IPS DF 19.7 (cell line): ENCODE measurements at regions not wholly inside any gene's neighbourhood (a gene's known extent, or its start where the extent isn't known, plus 50 kb on each side); places are given as distances from the start of the nearest gene placed in this dataset.
A peak's percentile ranks its signal among the peaks of the same experiment; 100 is the strongest.
"Not testable (repeated sequence)": the region's sequence is repeated elsewhere in the genome, so short reads cannot be mapped to it uniquely, and the experiment has no call there.

Source experiments
- DNase-seq: peaks from one replicate; pipeline ENCODE4 v3.0.0-alpha.2; 2013; ENCODE audit warnings: low read depth, low spot score

DNA sequence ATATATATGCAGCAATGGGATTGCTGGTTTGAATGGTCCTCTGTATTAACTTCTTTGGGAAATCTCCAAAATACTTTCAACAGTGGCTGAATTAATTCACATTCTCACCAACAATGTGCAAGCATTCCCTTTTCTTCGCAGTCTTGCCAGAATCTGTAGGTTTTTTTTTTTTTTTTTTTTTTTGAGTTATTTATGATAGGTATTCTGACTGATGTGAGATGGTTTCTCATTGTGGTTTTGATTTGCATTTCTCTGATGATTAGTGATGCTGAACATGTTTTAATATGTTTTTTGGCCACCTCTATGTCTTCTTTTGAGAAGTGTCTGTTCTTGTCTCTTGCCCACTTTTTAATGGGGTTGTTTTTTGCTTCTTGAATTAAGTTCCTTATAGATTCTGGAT lies 2041.5 kb upstream of the PCDH20 start:
- DNase-seq: no peak

DNA sequence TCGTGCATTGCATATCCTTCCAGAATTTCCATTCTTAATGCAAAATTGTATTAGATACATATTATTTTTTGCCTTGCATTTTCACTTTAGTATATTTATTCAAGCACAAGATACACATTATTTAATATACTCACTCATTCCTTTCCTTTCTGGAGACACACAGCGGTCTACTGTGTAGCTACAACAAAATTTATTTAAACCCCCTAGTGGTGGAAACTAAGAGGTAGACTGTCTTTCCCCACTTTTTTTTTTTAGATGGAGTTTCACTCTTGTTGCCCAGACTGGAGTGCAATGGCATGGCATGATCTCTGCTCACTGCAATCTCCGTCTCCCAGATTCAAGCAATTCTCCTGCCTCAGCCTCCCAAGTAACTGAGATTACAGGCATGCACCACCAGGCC lies 2040.3 kb upstream of the PCDH20 start:
- no peak for DNase-seq

- DNase-seq: no peak
These were observed 2033.9 kb upstream of the PCDH20 start for GRCh38 chr13:63449550-63449949.

DNA sequence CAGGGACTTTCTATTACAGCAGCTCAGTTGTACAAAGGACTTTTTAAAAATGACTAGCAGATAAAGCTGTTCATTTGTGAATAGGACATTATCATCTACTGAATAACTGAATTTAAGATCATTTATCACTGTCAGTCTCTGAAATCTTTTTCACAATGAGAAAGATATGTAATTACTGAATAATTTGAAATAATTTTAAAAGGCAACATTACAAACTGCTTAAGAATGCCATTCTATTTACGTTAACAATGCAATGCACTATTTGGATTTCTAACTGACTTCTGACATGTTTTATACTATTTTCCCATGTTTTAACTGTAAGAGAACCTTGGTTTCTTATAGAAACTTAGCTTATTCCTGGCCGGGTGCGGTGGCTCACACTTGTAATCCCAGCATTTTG lies 2033.0 kb upstream of the PCDH20 start:
- DNase-seq: no peak

- DNase-seq: no peak
These were observed 2030.7 kb upstream of the PCDH20 start for GRCh38 chr13:63446329-63446728.

DNA sequence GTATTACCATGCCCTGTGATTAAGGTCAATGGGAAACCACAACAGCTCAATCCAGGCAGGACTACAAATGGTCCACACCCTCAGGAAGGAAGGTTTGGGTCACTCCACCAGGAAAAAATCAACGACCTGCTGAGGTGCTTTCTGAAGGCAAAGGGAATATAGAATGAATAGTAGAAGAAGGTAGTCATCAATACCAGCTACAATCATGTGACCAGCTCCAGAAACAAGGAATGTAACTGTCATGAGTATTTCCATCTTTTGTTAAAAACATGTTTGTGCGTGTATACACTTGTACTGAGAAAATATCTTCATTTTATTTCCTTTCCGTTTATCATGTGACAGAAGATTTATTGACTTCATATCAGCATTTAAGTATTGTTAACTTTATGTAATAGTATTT lies 2028.6 kb upstream of the PCDH20 start:
- not testable (repeated sequence) for DNase-seq

DNA sequence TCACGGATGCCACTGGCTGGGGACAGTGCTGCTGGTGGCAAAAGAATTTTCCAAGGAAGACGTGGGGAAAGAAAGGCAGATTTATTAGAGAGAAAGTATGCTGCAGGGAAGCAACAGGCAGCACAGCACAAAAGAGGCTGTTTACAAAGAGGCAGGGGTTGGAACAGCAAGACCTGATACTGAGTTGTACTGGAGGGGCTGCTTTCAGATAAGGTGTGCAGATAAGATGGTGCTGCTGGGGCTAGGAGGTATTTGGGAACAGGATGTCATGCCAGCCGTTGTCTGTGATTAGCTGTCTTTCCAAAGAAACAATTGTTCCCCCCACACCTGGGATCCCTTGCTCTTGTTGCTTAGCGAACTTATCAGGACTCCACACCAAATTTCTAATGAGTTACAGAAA lies 2023.3 kb upstream of the PCDH20 start:
- no peak for DNase-seq

DNA sequence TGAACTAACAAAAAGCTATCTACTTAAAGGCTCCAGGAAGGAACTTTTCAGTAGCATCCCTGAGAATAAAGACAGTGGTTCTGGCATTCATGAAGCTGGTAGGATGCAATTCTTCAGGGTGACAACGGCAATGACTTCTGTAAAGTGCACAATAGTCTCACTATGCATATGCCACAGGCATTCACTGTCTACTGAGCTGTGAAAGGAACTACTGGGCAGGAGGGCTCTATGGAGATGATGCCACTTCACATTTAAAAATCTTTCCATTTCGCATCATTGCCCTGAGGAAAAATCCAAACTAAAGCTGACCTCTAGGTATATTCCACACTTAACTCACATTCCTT lies 2020.6 kb upstream of the PCDH20 start:
- DNase-seq: no peak

DNA sequence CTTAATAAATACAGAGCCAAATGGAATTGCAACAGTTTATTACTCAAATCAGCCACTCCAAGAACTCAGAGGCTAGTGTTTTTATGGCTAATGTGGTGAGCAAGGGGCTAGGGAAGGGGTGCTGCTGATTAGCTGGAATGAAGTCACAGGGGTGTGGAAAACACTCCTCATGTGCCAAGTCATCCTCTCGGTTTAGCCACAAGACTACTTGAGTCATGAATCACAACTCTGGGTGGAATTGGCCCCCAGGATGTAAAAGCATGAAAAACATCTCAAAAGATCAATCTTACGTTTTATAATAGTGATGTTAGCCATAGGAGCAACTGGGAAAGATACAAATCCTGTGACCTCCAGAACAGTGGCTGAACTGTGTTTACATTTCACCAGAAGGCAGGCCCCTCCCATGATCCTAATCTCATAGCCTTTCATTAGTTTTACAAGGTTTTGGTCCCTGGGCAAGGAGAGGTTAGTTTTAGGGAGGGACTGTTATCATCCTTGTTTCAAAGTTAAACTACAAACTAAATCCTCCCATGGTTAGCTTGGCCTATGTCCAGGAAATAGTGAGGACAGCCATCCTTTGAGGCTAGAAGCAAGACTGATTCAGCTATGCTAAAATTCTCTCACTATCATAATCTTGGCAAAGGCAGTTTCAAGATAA lies 2020.1 kb upstream of the PCDH20 start:
- no peak for DNase-seq

- no peak for DNase-seq
These were observed 2018.0 kb upstream of the PCDH20 start for GRCh38 chr13:63433546-63434150.

DNA sequence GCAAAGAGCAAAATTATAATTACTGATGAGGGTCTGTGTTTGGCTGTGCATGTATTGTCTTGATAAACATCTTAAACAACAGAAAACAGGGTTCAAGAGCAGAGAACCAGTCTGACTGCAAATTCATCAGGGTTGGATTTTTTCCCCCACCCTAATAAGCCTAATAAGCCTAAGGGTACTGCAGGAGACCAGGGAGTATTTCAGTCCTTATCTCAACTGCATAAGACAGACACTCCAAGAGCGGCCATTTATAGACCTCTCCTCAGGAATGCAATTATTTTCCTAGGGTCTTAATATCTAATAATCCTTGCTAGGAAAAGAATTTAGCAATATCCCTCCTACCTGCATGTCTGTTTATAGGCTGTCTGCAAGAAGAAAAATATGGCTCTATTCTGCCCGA lies 2011.5 kb upstream of the PCDH20 start:
- DNase-seq: no peak

GRCh38 chr13:63425131-63425530 lies 2009.5 kb upstream of the PCDH20 start:
- DNase-seq: no peak

GRCh38 chr13:63421123-63421522 lies 2005.5 kb upstream of the PCDH20 start:
- DNase-seq: no peak

GRCh38 chr13:63420685-63421084 lies 2005.0 kb upstream of the PCDH20 start:
- no peak for DNase-seq

DNA sequence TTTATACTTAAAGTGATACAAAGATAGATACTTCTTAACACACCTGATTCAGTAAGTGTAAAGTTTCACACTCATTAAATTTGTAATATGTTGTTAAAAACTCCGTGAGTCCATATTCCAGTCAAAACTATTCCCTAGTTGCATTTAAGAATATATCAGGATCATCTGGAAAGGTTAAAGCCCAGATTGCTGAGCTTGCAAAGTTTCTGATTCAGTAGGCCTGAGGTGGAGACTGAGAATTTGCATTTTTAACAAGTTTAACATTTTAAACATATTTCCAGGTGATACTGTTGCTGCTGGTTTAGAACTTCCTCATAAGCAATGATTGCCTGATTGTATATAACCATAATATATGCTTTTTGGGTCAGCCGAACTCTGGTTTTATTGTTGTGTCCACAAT lies 1998.6 kb upstream of the PCDH20 start:
- DNase-seq: no peak

GRCh38 chr13:63409791-63410351 lies 1994.2 kb upstream of the PCDH20 start:
- DNase-seq: no peak

DNA sequence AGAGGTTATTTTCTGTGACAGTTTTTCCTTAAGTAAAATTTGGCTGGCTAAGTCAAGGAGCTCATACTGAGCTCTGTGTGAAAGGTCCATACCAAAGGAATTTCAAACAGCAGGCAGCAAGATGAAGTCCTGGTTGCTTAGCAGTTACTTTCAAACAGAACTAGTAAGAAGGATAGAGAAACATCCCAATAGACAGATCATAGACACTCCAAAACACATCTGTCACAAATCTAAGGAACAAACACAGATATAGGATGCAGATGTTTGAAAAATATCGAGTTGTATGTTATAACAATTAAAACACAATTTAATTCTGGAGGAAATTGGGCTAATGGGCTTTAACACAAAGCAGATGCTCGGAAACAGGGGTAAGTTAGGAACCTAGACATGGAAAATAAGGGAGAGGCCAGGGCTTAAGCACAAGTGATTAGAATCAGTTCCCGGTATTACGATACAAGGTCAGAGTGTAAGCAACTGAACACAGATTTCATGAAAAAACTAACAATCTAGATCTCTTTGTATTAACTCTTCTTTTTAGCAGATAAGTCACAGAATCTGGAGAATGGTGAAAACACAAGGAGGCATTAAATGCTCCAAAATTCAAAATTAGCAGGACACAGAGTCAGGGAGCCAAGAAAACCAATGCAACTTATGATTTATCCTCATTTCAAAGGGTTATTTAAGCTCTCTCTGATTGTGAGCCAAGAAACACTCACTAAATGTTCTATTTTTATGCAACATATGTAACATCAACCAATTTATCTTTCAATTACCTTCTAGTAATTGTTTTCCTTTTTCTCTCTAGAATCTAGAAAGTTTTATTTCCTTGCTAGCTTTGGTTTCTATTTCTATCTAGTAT lies 1992.9 kb upstream of the PCDH20 start:
- peak; percentile 3 for DNase-seq

- no peak for DNase-seq
These were observed 1988.1 kb upstream of the PCDH20 start for GRCh38 chr13:63403733-63404132.

DNA sequence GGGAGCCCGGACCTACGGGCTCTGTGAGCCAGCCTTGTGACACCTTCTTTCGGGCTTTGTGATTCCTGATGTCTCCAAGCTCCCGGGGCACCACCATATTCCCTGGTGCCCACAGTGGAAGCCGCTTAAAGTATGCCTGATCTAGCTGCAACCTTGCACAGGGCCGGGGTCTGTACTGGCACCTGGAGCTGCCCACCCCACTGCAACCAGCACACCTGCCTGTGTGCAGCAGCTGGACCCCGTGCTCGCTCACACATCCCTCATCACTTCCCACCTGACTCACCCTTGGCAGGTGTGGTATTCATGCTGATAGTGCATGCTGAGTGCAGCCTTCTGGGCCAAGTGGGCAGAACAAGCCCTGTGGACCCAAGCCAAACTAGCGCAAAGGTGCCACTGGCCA lies 1981.1 kb upstream of the PCDH20 start:
- no peak for DNase-seq

GRCh38 chr13:63393112-63393511 lies 1977.5 kb upstream of the PCDH20 start:
- no peak for DNase-seq

DNA sequence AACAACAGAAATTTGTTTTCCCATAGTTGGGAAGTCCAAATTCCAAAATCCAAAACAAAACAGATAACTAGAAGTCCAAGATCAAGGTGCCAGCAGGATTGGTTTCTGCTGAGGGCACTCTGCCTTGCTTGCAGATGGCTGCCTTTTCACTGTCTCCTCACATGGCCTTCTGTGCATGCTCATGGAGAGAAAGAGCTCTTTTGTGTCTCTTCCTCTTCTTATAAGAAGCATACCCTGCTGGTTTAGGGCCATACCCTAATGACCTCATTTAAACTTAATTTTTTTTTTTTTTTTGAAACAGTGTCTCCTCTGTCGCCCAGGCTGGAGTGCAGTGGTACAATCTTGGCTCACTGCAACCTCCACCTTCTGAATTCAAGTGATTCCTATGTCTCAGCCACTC lies 1974.1 kb upstream of the PCDH20 start:
- DNase-seq: no peak

DNA sequence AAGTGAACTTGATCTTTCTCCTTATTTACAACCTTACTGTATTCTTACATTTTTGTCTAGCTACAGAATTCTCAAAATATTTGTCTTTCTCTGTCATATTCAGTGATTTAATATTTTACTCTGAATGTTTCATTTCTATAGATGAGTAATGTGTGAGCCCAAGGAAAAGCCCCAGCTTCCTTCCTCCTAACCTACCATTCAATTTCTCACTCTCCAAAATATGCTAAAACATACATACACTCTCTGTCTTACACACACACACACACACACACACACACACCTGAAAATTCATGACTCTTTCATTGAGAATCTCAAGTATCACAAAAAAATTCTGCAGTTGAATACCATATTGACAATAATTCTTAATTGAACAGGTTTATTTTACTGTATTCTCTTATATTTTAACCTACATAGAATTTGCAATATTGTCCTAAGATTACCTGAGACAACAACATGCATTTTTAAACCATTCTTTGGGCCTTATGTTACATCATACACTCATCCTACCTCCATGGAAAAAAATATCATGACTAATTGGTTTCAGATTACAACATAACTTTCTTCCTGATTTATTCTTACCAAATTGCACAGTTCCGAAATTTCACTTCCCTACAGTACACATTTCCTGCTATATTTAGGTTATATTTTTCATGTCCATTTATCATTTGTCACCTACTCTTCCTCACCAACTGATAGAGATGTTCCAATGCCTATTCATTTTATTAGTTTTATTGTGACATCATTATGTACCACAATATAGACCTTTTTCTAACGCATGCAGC lies 1965.6 kb upstream of the PCDH20 start:
- DNase-seq: no peak
